SK-MEL-5 (cell line): ENCODE measurements at regions not wholly inside any gene's neighbourhood (a gene's known extent, or its start where the extent isn't known, plus 50 kb on each side); places are given as distances from the start of the nearest gene placed in this dataset.

Experiments used
- DNase-seq: peaks from one replicate; pipeline ENCODE4 v3.0.0-alpha.2; 2016; ENCODE audit warnings: low read depth, low spot score
- in situ Hi-C: cut with HindIII; loops from 2 replicates; pipeline ENCODE4 v1.10.0; 2016; ENCODE audit warnings: low sequenced_read_pairs, high pct_unique_total_duplicates, low pct_unique_long_range_greater_than_20kb

DNA sequence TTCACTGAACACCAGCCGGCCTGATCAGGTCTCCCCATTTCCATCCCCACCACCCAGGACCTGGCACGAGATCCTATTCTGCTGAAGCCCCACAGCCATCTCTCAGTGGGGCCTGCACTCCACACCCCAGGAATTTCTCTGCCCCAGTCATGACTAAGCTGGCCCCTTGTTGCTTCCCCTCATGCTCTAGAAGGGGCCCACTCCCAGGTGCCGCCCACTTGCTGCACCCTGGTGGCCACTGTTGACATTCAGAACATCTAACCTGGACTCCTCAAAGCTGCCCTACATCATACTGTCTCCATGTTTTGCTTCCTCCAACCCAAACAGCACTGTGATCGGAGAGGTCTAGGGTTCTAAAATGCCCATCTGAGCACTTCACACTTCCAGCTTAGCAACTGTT, 90.7 kb upstream of the KLHL29 start:
- in situ Hi-C loops = no loop called here
- no peak for DNase-seq

DNA sequence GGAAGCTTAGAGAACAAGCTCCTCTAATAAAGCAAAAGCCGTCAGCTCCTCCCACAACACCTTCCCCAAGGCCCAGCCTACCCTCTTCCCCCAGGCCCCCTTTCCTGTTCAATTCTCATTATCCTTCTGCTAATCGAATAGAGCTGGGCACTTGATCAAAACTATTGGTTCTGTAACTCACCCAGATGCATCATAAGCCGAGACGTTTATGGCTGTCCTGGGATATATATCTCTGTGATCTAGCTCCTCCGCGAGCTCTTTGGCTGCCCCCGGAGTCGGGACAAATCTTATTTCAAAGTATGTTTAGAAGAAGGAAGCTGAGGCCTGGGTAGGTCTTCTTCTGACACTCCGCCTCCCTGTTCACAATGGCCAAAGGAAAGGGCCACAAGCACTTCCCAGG, 88.3 kb upstream of the KLHL29 start:
- no peak for DNase-seq
- in situ Hi-C loops = no loop called here

DNA sequence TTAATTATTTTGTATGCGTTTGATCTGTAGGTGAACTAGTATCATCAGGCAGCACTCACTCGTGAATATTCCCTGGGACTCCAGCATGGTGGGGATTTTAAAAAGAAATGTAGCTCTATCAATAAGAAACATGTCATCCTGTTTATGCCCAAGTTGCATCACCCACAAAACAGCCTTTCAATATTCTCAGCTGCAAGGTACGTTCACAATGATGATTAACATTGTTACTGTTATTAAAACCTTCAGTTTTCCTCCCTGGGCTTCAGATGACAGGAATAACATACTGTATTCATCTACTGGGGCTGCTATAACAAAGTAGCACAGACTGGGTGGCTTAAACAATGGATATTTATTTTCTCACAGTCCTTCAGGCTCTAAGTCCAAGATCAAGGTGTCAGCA, 87.9 kb upstream of the KLHL29 start:
- no peak for DNase-seq
- in situ Hi-C loops = no loop called here

DNA sequence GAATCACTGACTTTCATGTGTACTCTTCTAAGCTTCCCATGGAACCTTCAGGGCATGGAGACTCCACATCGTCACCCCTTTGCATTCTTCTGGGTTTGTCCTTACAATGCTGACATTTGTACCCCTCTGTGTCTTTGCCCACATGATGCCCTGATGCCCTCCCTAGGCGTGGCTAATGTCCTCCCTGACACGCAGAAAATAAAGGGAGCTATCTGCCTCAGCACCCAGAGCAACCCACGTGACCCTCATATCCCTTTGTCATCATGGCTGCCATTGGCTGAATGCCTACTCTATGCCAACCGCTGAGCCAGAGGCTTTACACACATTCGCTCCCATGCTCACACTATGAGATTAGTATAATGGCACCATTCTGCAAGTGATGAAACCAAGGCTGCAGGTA, 86.4 kb upstream of the KLHL29 start:
- peak; percentile 31 for DNase-seq
- in situ Hi-C loops = no loop called here

DNA sequence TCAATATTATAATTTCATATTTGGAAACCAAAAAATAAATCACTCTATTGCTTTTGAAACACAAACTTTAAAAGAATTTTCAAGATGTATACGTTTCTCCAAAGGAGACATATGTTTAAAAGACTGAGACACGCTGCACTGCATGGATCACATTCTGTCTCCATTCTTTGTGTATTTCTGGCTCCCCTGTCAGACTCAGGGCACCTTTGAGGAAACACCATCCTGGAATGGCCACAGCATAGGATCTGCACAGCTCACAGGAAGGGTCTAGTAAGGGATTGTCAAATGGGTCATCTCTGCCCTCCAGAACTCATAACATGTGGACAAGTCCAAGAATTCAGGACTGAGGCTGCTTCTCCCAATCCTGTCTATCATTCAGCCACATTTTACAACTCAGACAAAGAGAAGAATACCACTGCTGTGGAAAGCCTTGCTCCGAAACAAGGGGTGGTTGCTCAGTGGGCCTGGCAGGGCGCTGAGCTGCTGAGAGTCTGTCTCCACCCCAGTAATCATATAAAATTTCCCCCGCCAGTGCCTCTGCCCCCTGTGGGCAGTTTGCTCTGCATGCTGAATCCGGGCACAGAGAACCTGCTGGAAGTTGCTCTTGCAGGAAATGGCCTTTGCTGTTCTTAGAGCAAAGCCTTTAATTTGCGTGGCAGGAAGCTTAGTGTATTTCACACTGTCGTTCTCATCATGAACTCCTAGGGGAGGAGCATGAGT, 85.3 kb upstream of the KLHL29 start:
- in situ Hi-C loops = no loop called here

DNA sequence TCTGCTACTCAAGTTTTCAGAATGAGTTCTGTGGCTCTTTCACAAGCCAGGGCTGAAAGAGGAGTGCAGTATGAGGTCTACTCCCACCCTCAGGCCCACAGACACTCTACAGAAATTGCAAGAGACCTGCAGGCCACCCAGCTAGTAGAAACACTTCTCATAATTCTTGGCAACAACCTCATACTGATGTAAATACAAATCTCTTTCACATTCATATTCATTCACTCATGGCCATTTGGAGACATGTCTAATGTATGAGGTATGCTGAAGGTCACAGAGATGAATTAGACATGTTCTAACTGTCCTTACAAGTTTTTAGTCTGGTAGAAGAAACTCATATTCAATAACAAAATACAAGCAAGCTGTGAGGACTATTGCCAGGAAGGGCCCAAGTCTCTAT, 83.8 kb upstream of the KLHL29 start:
- no peak for DNase-seq
- in situ Hi-C loops = no loop called here

More for the DNA sequence above, 85.3 kb upstream of the KLHL29 start:
- DNase-seq = no peak

DNA sequence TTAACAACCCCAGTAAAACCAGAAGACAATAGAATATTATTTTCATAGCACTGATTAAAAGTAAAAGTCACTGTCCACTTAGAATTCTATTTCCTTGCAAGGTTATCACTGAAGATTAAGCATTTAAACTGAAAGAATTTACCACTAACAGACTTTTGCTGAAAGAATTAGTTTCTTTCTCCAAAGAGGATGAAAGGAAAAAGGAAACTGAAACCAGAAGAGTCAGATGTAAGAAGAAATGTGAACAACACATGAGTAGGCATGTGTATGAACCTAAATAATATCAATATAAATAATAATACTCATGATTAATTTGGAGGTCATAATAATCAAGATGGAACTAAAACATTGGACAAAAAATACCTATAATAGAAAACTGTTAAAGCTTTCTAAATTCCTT, 82.4 kb upstream of the KLHL29 start:
- in situ Hi-C loops = no loop called here
- DNase-seq = no peak

DNA sequence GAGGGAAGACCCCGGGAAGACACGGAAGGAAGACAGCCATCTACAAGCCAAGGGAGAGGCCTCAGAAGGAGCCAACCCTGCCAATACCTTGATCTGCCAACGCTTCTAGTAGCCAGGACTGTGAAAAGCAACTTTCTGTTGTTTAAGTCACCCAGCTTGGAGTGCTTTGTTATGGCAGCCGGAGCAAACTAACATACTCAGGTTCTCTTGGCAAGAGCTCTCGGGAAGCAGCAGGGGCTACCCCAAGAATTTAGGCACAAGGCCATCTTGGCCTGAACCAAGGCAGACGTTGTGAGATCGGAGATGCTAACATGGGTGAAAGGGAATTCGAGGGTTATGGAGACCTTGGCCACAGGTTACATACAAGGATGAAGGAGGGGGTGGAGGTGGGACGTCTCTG, 78.6 kb upstream of the KLHL29 start:
- in situ Hi-C loops = no loop called here
- no peak for DNase-seq

DNA sequence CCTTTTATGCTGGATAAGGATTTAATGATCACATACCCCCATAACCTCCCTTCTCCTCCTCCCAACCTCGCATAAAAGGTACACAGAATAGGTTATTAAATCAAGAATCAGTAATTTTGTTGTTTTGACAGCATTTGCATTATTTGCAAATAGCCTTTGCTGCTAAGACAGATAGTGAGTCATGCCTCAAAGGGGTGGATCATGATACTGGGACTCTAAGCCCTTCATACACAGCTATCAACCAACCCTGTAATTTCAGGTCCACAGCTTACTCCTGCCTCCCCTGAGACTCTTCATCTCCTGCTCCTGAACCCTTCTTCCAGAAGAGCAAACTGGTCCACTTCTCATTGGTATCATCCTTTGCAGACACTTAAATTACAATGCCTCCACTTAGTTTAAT, 73.8 kb upstream of the KLHL29 start:
- no peak for DNase-seq
- in situ Hi-C loops = no loop called here

DNA sequence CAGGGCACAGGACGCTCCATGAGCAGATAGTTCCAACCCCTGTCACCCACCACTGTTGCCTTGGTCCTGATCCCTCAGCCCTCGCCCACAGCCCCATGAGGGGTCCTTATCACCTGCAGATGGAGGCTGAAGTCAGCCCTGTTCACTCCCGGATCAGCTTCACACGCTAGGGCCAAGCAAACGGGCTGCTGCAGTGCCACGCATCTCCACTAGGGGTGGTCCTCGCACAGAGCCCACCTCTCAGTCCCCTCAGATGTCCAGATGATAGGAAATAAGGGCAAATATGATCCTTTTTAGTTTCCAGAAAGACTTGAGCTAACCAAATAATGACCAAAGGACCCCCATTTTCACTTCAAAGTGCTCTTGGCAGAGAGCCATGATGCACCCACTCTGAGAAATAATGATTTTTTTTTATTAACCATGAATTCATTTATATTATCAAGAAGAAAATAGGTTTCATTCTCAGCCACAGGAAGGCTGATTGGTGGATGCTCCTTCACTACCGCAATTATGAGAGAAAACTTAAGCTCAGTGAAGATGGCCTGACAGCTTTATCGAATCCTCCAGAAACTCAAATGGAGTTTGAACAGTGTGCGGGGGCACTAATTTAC, 71.9 kb upstream of the KLHL29 start:
- DNase-seq = peak; percentile 73
- in situ Hi-C loops = no loop called here

DNA sequence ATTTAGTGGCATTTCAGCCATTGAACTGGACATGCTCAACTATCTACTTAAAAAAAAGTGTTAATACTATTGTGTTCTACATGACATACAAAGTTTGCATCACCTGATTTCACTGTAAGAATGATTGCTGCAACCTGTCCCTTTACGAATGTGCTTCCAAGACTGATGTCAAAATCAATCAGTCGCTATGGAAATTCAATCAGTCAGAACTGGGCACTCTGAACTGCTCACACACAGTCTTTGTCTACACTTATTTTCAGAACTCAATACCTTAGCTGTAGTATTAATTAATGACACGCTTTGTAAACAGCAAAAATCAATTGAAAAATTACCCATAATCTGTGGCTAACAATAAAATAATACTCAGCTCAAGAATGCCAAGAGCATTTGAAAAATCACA, 70.3 kb upstream of the KLHL29 start:
- no peak for DNase-seq
- in situ Hi-C loops = no loop called here

DNA sequence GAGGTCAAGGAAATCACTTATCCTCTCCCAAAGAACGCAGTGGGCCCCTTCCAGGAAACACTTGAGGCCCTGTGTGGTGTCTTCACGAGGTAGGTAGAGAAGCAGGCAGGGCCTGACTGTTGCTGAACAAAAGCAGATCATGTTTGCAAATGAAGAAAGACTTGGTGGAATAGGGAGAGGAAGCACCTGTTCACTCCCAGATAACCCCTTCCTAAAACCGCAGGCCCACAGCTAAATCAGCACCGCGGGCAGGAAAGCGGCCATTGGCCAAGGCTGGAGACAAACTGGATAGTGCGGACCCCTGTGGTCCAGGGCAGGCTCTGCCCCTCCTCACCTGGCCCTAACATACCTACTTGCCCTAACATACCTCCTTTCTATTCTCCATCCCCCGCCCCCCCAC, 64.9 kb upstream of the KLHL29 start:
- in situ Hi-C loops = no loop called here
- DNase-seq = no peak

DNA sequence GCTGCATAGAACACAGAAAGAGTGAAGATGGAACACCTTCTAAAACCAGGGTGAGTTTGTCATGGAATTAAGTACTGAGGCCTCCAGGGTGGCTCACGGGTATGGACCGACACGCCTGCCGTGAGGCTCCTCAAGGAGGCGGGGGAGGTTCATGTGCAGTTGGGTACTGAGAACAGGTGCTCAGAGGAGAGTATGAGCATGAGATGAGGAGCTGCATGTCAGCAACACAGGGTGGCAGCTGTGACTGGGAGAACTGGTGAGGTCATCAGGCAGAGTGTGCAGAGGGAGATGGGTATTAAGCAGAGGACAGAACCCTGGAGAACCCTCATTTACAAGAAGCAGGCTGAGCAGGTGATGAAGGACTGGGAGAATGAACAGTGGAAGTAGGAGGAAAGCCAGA, 63.2 kb upstream of the KLHL29 start:
- no peak for DNase-seq
- in situ Hi-C loops = no loop called here

DNA sequence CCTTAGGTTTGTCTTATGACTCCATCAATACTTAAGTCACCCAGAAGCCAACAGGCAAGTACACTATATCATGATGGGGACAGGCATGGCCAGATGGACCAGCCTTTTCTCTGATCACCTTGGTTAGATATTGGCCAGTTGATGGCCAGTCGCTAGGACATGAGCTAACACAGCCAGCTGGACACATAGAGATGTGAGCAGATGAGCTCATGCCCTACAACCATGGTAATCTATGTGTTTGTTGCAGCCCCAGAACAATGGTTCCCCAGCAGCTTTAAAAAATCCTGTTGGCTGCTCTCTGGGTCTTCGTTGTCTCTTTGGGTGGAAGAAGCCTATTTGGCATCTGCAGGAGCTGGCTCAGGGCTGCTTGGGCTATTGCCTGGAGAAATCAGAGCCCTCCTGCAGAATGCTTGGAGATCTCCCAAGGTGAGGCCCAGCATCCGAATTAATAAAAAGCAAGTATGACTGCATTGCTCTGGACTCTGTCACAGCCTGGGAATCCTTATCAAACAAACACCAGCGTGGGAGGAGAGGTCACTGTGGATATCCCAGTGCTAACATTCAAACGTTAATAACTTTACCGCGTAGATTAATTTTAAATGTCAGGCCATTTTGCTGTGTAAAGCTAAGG, 62.3 kb upstream of the KLHL29 start:
- DNase-seq = no peak
- in situ Hi-C loops = no loop called here

DNA sequence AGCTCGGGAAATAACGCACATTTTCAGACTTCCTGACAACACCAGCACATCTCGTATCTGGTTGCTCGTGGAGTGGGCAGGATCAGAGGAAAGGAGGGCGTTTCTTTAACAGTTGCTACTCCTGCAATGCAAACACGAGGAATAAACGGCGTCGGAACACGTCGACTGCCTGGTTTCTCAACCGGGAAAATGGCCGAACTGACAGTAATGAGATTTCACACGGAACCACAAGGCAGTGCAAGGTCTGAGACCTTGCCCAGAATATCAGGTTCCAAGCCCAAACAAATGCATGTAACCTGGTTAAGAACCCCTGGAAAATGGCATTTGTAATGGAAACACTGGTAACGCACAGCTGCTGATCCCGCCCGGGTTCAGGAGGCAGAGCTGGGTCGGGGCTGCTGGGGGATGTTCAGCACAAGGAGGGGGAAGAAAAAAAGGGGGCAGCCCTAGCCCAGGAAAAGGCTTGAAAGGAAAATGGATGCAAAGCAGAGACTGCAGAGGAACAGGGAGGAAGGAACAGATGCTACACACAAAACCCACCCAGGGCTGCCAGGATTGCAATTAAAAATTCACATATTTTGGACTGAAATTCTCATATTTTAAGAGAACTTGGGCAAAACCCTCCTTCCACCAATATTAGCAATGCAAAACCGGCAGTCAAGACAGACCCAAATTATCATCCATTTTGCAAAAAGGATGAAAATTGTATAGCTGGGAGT, 61.6 kb upstream of the KLHL29 start:
- in situ Hi-C loops = no loop called here
- DNase-seq = no peak

DNA sequence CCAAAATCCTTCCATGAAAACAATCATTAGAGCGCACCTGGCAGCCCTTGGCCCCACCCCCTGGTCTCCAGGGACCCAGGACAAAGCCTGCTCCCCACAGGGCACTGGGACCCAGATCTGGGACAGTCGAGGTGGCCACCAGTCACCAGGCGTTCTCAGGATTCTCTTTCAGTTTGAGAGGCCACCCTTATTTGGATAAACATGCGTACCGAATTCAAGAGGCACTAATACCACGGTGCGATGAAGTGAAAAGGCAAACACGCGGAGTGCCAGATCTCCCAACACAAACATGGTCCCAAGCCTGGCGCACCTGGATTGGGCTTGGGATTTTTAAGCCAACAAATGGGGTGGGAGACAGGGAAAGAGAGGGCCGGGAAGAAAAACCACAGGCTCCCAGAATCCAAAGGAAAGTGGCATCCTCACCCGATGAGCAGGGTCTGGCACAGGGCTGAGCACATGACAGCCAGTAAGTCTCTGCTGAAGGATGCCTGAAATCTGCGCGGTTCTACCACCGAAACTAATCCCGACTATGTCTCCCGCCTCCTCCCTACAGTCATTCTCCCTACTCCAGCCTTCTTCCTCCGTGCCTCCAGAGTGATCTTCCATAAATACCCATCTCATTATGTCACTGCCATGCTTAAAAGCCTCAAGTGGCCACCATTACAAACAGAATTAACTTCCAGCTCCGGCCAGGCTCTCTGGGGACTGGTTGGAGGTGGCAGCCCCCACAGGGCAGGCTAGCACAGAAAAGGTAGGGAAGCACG, 60.9 kb upstream of the KLHL29 start:
- in situ Hi-C loops = no loop called here
- DNase-seq = no peak

DNA sequence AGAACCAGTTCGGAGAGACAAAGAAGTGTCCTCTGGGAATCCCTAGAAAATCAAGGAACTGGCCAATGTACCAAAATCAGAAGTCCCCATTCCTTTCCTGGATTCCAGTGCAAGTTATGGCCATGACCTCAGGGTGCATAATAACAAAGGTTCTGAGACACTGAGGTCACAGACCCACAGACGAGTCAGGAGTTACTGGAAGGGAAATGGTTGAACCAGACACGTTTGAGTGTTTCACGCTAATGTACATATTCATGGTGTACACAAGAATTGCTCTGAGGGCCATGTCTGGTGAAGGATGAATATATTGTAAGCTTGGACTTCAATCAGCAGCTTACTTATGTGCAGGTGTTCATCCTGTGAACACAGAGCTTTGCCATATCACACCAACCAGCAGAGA, 58.6 kb upstream of the KLHL29 start:
- in situ Hi-C loops = no loop called here
- DNase-seq = no peak

DNA sequence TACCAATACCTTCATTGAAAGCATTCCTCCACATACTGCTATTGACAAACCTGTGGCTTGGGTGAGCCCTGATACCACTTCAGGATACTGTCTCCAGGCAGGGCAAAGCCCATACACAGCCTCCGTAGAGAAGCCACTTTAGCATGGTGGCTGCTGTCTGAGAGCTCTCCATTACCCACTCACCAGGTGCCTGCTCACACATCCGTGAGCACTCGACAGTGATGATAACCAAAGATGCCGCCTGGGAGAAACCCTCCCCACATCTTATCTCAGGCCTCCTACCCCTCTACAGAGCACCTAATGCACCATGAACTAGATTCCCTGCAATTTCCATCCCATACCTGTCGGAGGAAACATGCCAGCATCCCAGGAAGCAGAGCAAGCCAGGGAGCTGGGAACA, 57.6 kb upstream of the KLHL29 start:
- DNase-seq = no peak
- in situ Hi-C loops = no loop called here
